GM10266 (cell line): ENCODE measurements at regions not wholly inside any gene's neighbourhood (a gene's known extent, or its start where the extent isn't known, plus 50 kb on each side); places are given as distances from the start of the nearest gene placed in this dataset.
"Not testable (repeated sequence)": the region's sequence is repeated elsewhere in the genome, so short reads cannot be mapped to it uniquely, and the experiment has no call there.

ENCODE experiments used
- DNase-seq: peaks from one replicate; pipeline ENCODE4 v3.0.0; 2012; ENCODE audit errors: extremely low spot score
- CTCF ChIP-seq: IDR thresholded peaks from 2 replicates; pipeline ENCODE4 v1.5.1; 2012; ENCODE audit warnings: mild to moderate bottlenecking, low read depth; ENCODE audit not compliant: control insufficient read depth, insufficient read depth; ENCODE audit errors: missing control alignments

GRCh38 chr9:87201351-87201751 lies 254.0 kb upstream of the GAS1 start:
- no peak for DNase-seq
- TF ChIP-seq CTCF = no peak

- TF ChIP-seq CTCF = no peak
- no peak for DNase-seq
Measured at GRCh38 chr9:87206064-87206661, 258.9 kb upstream of the GAS1 start.

GRCh38 chr9:87210658-87211057 lies 263.4 kb upstream of the GAS1 start:
- not testable (repeated sequence) for DNase-seq

DNA sequence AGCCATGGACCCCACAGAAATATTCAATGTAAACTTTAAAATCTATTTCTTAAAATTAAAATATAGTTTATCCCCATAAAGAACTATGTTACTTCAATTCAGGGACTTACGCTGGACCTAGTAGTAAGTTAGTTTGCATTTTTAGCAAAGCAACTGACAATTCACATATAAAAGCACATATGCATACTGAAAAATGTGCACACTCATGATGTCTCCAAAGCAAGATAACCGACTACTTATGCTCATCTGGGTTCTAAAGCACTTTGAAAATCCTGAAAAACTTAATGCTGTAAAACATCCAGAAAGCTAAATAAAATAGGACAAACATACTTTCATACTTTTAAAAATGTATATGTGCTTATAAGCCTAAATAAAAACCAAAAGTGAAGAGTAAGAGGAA lies 264.4 kb upstream of the GAS1 start:
- no peak for TF ChIP-seq CTCF
- no peak for DNase-seq

DNA sequence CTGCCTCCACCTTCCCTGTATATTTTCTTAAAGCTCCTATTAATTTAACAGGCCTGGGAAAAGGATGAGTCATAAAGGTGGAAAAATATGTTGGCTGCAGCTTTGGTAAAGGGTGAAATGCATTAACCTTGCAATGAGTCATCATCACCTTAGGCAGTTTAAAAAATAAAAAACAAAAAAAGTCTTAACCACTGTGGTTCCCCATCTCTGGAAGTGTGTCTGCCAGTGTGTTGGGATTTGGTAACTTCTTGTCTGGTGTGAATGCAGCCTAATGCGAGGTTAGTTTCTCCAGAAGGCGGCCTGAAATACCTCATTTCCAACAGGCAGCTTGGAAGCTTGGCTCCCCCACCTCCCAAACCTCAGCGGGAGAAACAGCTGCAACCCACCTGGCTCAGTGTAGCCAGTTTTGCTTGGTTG lies 265.3 kb upstream of the GAS1 start:
- no peak for DNase-seq

GRCh38 chr9:87213948-87214347 lies 266.6 kb upstream of the GAS1 start:
- no peak for TF ChIP-seq CTCF
- no peak for DNase-seq

More for the DNA sequence above, 265.3 kb upstream of the GAS1 start:
- TF ChIP-seq CTCF = no peak

GRCh38 chr9:87214991-87215390 lies 267.7 kb upstream of the GAS1 start:
- TF ChIP-seq CTCF = no peak
- DNase-seq = no peak

GRCh38 chr9:87216036-87216435 lies 268.7 kb upstream of the GAS1 start:
- no peak for DNase-seq

More at GRCh38 chr9:87216036-87216435, 268.7 kb upstream of the GAS1 start:
- TF ChIP-seq CTCF = no peak
